ENCODE measurements at regions not wholly inside any gene's neighbourhood (a gene's known extent, or its start where the extent isn't known, plus 50 kb on each side); places are given as distances from the start of the nearest gene placed in this dataset.

DNA sequence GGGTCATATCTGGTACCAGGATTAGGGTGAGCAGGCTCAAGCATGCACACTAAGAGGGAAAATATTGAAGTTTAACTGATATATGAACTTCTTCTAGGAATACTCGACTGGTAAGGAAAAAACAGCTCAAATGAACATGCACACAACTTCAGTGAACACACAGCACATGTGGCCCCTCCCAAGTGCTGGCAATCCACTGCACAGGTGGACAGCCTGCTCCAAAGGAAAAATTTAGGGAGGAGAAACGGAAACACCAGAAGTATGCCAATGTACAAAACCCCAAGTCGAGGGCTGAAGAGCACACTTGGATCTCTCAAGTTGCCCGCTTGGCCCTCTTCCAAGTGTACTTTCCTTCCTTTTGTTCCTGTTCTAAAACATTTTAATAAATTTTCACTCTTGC, 205.0 kb upstream of the FAM47C start:
- no peak for TF ChIP-seq POLR2A (IDR thresholded peaks at IDR 0.05)
- TF ChIP-seq, protein P1, sequence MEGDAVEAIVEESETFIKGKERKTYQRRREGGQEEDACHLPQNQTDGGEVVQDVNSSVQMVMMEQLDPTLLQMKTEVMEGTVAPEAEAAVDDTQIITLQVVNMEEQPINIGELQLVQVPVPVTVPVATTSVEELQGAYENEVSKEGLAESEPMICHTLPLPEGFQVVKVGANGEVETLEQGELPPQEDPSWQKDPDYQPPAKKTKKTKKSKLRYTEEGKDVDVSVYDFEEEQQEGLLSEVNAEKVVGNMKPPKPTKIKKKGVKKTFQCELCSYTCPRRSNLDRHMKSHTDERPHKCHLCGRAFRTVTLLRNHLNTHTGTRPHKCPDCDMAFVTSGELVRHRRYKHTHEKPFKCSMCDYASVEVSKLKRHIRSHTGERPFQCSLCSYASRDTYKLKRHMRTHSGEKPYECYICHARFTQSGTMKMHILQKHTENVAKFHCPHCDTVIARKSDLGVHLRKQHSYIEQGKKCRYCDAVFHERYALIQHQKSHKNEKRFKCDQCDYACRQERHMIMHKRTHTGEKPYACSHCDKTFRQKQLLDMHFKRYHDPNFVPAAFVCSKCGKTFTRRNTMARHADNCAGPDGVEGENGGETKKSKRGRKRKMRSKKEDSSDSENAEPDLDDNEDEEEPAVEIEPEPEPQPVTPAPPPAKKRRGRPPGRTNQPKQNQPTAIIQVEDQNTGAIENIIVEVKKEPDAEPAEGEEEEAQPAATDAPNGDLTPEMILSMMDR (IDR thresholded peaks at IDR 0.05) = no peak

All from lower leg skin (tissue), 3 donors.